A549 (cell line): ENCODE measurements at regions not wholly inside any gene's neighbourhood (a gene's known extent, or its start where the extent isn't known, plus 50 kb on each side); places are given as distances from the start of the nearest gene placed in this dataset.

ENCODE experiments used
- ATAC-seq, 2 experiments: fragments of 200-7000 bp in 1 of 2; fragments of >200 bp in 1 of 2; cut with Nextera tagmentation in 1 of 2; cut with Tn5 transposase in 1 of 2; 3 replicates each; pipeline versions ENCODE4 v1.8.0 to v1.9.1; 2018 to 2020; ENCODE audit warnings: mild to moderate bottlenecking in 1 of 2, moderate library complexity in 1 of 2
- CTCF ChIA-PET: fragments of 300-600 bp; sonication (Branson Sonifier 250); formaldehyde crosslinking; extraction: SDS; loops from one replicate; lab custom pipeline; 2021; ENCODE audit warnings: antibody characterized with exemption, inconsistent platforms; lab: Yijun Ruan, JAX
- POLR2A ChIA-PET: fragments of 350-600 bp; formaldehyde crosslinking; extraction: SDS; loops from one replicate; lab custom pipeline; 2021; ENCODE audit warnings: antibody characterized with exemption, inconsistent platforms; lab: Yijun Ruan, JAX
- DNase-seq, 2 experiments: peaks; one replicate each; pipeline versions ENCODE4 v3.0.0 to v3.0.0-alpha.2; 2011 to 2016; ENCODE audit warnings: low read depth in 1 of 2, low spot score in 1 of 2
- FAIRE-seq: peaks from 2 replicates; lab custom pipeline; 2011; peaks lifted over from hg19 to GRCh38; lab: Jason Lieb, UNC
- H3K27ac ChIP-seq, 2 experiments: fragments of >200 bp; sonication (Bioruptor Twin); formaldehyde crosslinking; 3 replicates each; pipeline ENCODE4 v1.5.1; 2016 to 2017
- H3K4me1 ChIP-seq: fragments of >200 bp; sonication (Bioruptor Twin); formaldehyde crosslinking; 3 replicates; pipeline ENCODE4 v1.6.1; 2016
- H3K4me2 ChIP-seq: fragments of >200 bp; sonication (Bioruptor Twin); formaldehyde crosslinking; 3 replicates; pipeline ENCODE4 v1.6.1; 2016
- H3K4me3 ChIP-seq: fragments of >200 bp; sonication (Bioruptor Twin); formaldehyde crosslinking; 3 replicates; pipeline ENCODE4 v1.5.1; 2016
- H3K9me3 ChIP-seq: fragments of >200 bp; sonication (Bioruptor Twin); formaldehyde crosslinking; 3 replicates; pipeline ENCODE4 v1.6.1; 2016
- ATOH8 ChIP-seq: fragments of 250-450 bp; sonication (Bioruptor Pico); IDR thresholded peaks from 2 replicates; pipeline ENCODE4 v1.5.0; 2020; ENCODE audit warnings: low read depth, mild to moderate bottlenecking, moderate library complexity
- CBX2 ChIP-seq: fragments of 200-600 bp; sonication (generic); IDR thresholded peaks from 2 replicates; pipeline ENCODE4 v1.6.1; 2016; ENCODE audit warnings: low read depth, mild to moderate bottlenecking, borderline replicate concordance
- CEBPB ChIP-seq, 2 experiments: fragments of >200 bp in 1 of 2; sonication (Bioruptor Twin) in 1 of 2; formaldehyde crosslinking in 1 of 2; IDR thresholded peaks; 2 replicates each; pipeline ENCODE4 v1.6.1; 2012 to 2016
- CHD4 ChIP-seq: fragments of 200-600 bp; sonication (generic); IDR thresholded peaks from 2 replicates; pipeline ENCODE4 v1.6.1; 2016; ENCODE audit warnings: antibody characterized with exemption, mild to moderate bottlenecking, borderline replicate concordance
- CTCF ChIP-seq: fragments of >200 bp; sonication (Bioruptor Twin); formaldehyde crosslinking; IDR thresholded peaks from 3 replicates; pipeline ENCODE4 v1.5.1; 2016
- EHF ChIP-seq: fragments of 250-450 bp; sonication (Bioruptor Pico); IDR thresholded peaks from 2 replicates; pipeline ENCODE4 v1.5.0; 2020; ENCODE audit warnings: mild to moderate bottlenecking
- EHMT2 ChIP-seq: fragments of 200-600 bp; sonication (generic); IDR thresholded peaks from 2 replicates; pipeline ENCODE4 v1.6.1; 2016; ENCODE audit warnings: antibody characterized with exemption, low read depth, mild to moderate bottlenecking, moderate library complexity
- ESRRA ChIP-seq: fragments of 150-350 bp; IDR thresholded peaks from 2 replicates; pipeline ENCODE4 v1.6.1; 2014; ENCODE audit warnings: mild to moderate bottlenecking, low read length, borderline replicate concordance
- GATA3 ChIP-seq: IDR thresholded peaks from 2 replicates; pipeline ENCODE4 v1.6.1; 2012; ENCODE audit warnings: borderline replicate concordance
- HES2 ChIP-seq: fragments of >200 bp; sonication (Bioruptor Twin); formaldehyde crosslinking; IDR thresholded peaks from 2 replicates; pipeline ENCODE4 v1.6.1; 2016
- HOXB13 ChIP-seq: fragments of 250-450 bp; sonication (Bioruptor Pico); IDR thresholded peaks from 2 replicates; pipeline ENCODE4 v1.5.0; 2020; ENCODE audit warnings: low read depth, mild to moderate bottlenecking, moderate library complexity
- JUNB ChIP-seq: fragments of >200 bp; sonication (Bioruptor Twin); formaldehyde crosslinking; IDR thresholded peaks from 2 replicates; pipeline ENCODE4 v1.6.1; 2016
- MAFK ChIP-seq: fragments of 450-650 bp; IDR thresholded peaks from 2 replicates; pipeline ENCODE4 v1.6.1; 2014; ENCODE audit not compliant: partially characterized antibody
- MAZ ChIP-seq: fragments of 150-350 bp; IDR thresholded peaks from 2 replicates; pipeline ENCODE4 v1.6.1; 2014; ENCODE audit warnings: antibody characterized with exemption, low read depth, low read length, borderline replicate concordance
- MYC ChIP-seq: IDR thresholded peaks from 2 replicates; pipeline ENCODE4 v1.6.1; 2012; ENCODE audit warnings: mild to moderate bottlenecking, inconsistent platforms, low read length, improper control_type of control experiment, borderline replicate concordance
- NR3C1 ChIP-seq: fragments of >200 bp; sonication (Bioruptor Twin); formaldehyde crosslinking; IDR thresholded peaks from 3 replicates; pipeline ENCODE4 v1.6.1; 2017
- PHF8 ChIP-seq: fragments of 200-600 bp; sonication (generic); IDR thresholded peaks from 2 replicates; pipeline ENCODE4 v1.6.1; 2016; ENCODE audit warnings: low read depth, mild to moderate bottlenecking, antibody characterized with exemption, moderate library complexity, borderline replicate concordance
- POLR2A ChIP-seq: IDR thresholded peaks from 2 replicates; pipeline ENCODE4 v1.6.1; 2012; ENCODE audit warnings: mild to moderate bottlenecking, low read length
- POLR2AphosphoS2 ChIP-seq: conservative IDR thresholded peaks from 2 replicates; pipeline ENCODE4 v1.6.1; 2012; ENCODE audit warnings: low read length, improper control_type of control experiment, inconsistent platforms
- RAD21 ChIP-seq, 2 experiments: fragments of >200 bp in 1 of 2; sonication (Bioruptor Twin) in 1 of 2; formaldehyde crosslinking in 1 of 2; IDR thresholded peaks in 1 of 2; conservative IDR thresholded peaks in 1 of 2; 2 replicates in 1 of 2; 3 replicates in 1 of 2; pipeline ENCODE4 v1.6.1; 2012 to 2018; ENCODE audit warnings: inconsistent platforms in 1 of 2
- RCOR1 ChIP-seq: fragments of 150-350 bp; IDR thresholded peaks from 2 replicates; pipeline ENCODE4 v1.6.1; 2014; ENCODE audit warnings: antibody characterized with exemption, low read length, low read depth
- RFX5 ChIP-seq: fragments of 450-650 bp; IDR thresholded peaks from 2 replicates; pipeline ENCODE4 v1.7.1; 2014; ENCODE audit warnings: antibody characterized with exemption, mild to moderate bottlenecking, moderate library complexity
- TFCP2L1 ChIP-seq: fragments of 250-450 bp; sonication (Bioruptor Pico); IDR thresholded peaks from 2 replicates; pipeline ENCODE4 v1.5.0; 2021; ENCODE audit warnings: mild to moderate bottlenecking
- USF2 ChIP-seq: fragments of 450-650 bp; IDR thresholded peaks from 2 replicates; pipeline ENCODE4 v1.6.1; 2014; ENCODE audit warnings: antibody characterized with exemption
- ZNF302 ChIP-seq: fragments of 250-450 bp; sonication (Bioruptor Pico); IDR thresholded peaks from 2 replicates; pipeline ENCODE4 v1.9.0; 2021; ENCODE audit warnings: inconsistent platforms, mild to moderate bottlenecking, moderate library complexity
- WGBS: methylation state at CpG from one replicate; pipeline ENCODE4 v1.1.6; 2017; ENCODE audit errors: missing lambda C conversion rate; 5-methylcytosine and 5-hydroxymethylcytosine counted together

GRCh38 chr4:158964114-158964727 is 138.7 kb upstream of the RAPGEF2 start:
- POLR2A ChIA-PET = no interaction called here
- no peaks in the 10 kb centered on the region for H3K4me1 ChIP-seq
- no peak overlapping the region for H3K4me2 ChIP-seq
- H3K4me3 ChIP-seq = no peak overlapping the region
- FAIRE-seq (no peak), ATAC-seq (no peak)
- TF ChIP-seq CEBPB (IDR thresholded peaks at IDR 0.05) = 0 out of 4 replicates have a peak, but pooled peaks of 1 of the 2 experiments have one; percentile 9
- no peak for TF ChIP-seq EHF (CRISPR knock-in tag)
- TF ChIP-seq, all 56 proteins: peak for 1
- Histone ChIP-seq H3K27ac (no peak overlapping the region), H3K9me3 (no peaks in the 10 kb centered on the region)
- no peak for DNase-seq
- CTCF ChIA-PET = no interaction called here
- WGBS = 92% methylated on average over 5 of the region's 5 CpGs

GRCh38 chr4:158964728-158965124 is 138.2 kb upstream of the RAPGEF2 start:
- no peak for ATAC-seq
- TF ChIP-seq POLR2A (no peak), EHMT2 (no peak), TFCP2L1 (CRISPR knock-in tag) (no peak), CHD4 (no peak)
- FAIRE-seq = no peak
- CTCF ChIA-PET = no interaction called here
- Histone ChIP-seq H3K4me3 (no peak overlapping the region), H3K9me3 (no peaks in the 10 kb centered on the region), H3K27ac (no peak overlapping the region), H3K4me2 (no peak overlapping the region), H3K4me1 (no peaks in the 10 kb centered on the region)
- 81% methylated on average over 1 of the region's 1 CpG for WGBS
- DNase-seq = no peak
- POLR2A ChIA-PET = no interaction called here

- CTCF ChIA-PET = no interaction called here
- Histone ChIP-seq H3K9me3 (no peaks in the 10 kb centered on the region), H3K4me3 (no peak overlapping the region), H3K4me1 (no peaks in the 10 kb centered on the region), H3K4me2 (no peak overlapping the region), H3K27ac (no peak overlapping the region)
- ATAC-seq (no peak), DNase-seq (no peak), FAIRE-seq (no peak)
- TF ChIP-seq PHF8 (no peak), MYC (no peak), RCOR1 (no peak), RFX5 (no peak)
- POLR2A ChIA-PET = no interaction called here
These were observed 137.7 kb upstream of the RAPGEF2 start for GRCh38 chr4:158965226-158965625.

GRCh38 chr4:158966091-158966490 is 136.8 kb upstream of the RAPGEF2 start:
- no peak overlapping the region for H3K4me2 ChIP-seq
- no peak for FAIRE-seq
- ATAC-seq = no peak
- no peaks in the 10 kb centered on the region for H3K4me1 ChIP-seq
- CTCF ChIA-PET = no interaction called here
- H3K9me3 ChIP-seq = no peaks in the 10 kb centered on the region
- no peak for DNase-seq
- H3K4me3 ChIP-seq = no peak overlapping the region
- no peak for TF ChIP-seq JUNB
- TF ChIP-seq POLR2AphosphoS2 = no peak
- TF ChIP-seq HES2 = no peak
- TF ChIP-seq RCOR1 = no peak
- TF ChIP-seq GATA3 = no peak
- no peak for TF ChIP-seq MAFK
- TF ChIP-seq ATOH8 (CRISPR knock-in tag) = no peak
- TF ChIP-seq CTCF = no peak
- TF ChIP-seq ZNF302 (CRISPR knock-in tag) = no peak
- no peak for TF ChIP-seq ESRRA
- no peak for TF ChIP-seq RAD21 (conservative IDR thresholded peaks at IDR 0.05 in 1 of 2, IDR thresholded peaks at IDR 0.05 in 1 of 2)
- TF ChIP-seq NR3C1 = no peak
- TF ChIP-seq PHF8 = no peak
- TF ChIP-seq EHF (CRISPR knock-in tag) = no peak
- no peak for TF ChIP-seq CBX2
- TF ChIP-seq USF2 = no peak
- no peak for TF ChIP-seq HOXB13 (CRISPR knock-in tag)
- no peak for TF ChIP-seq MAZ
- no peak for TF ChIP-seq TFCP2L1 (CRISPR knock-in tag)
- WGBS = 73% methylated on average over 1 of the region's 1 CpG
- H3K27ac ChIP-seq = no peak overlapping the region
- POLR2A ChIA-PET = no interaction called here
